Liver (tissue), 3 donors: ENCODE measurements at regions not wholly inside any gene's neighbourhood (a gene's known extent, or its start where the extent isn't known, plus 50 kb on each side); places are given as distances from the start of the nearest gene placed in this dataset.

Source experiments
- ATF3 ChIP-seq: IDR thresholded peaks from 2 replicates; pipeline ENCODE4 v1.6.1; 2016; ENCODE audit warnings: antibody characterized with exemption
- FOXA1 ChIP-seq: IDR thresholded peaks from 2 replicates; pipeline ENCODE4 v1.6.1; 2016; ENCODE audit warnings: antibody characterized with exemption
- HNF4G ChIP-seq: IDR thresholded peaks from 2 replicates; pipeline ENCODE4 v1.6.1; 2016; ENCODE audit warnings: antibody characterized with exemption
- JUND ChIP-seq, 2 donors: IDR thresholded peaks; 2 replicates each; pipeline ENCODE4 v1.6.1; 2016; ENCODE audit warnings: antibody characterized with exemption in 2 of 2
- NR2F2 ChIP-seq: IDR thresholded peaks from 2 replicates; pipeline ENCODE4 v1.6.1; 2016; ENCODE audit warnings: antibody characterized with exemption
- RAD21 ChIP-seq, 2 donors: IDR thresholded peaks; 2 replicates each; pipeline ENCODE4 v1.6.1; 2016; ENCODE audit warnings: antibody characterized with exemption in 2 of 2, mild to moderate bottlenecking in 2 of 2
- SP1 ChIP-seq: IDR thresholded peaks from 2 replicates; pipeline ENCODE4 v1.6.1; 2018; ENCODE audit warnings: antibody characterized with exemption, mild to moderate bottlenecking
- TAF1 ChIP-seq: conservative IDR thresholded peaks from 2 replicates; pipeline ENCODE4 v1.6.1; 2016; ENCODE audit warnings: antibody characterized with exemption, mild to moderate bottlenecking
- YY1 ChIP-seq: IDR thresholded peaks from 2 replicates; pipeline ENCODE4 v1.6.1; 2016; ENCODE audit warnings: antibody characterized with exemption, mild to moderate bottlenecking
- ZBTB33 ChIP-seq: IDR thresholded peaks from 2 replicates; pipeline ENCODE4 v1.6.1; 2016; ENCODE audit warnings: antibody characterized with exemption
- TF ChIP-seq, protein P1 (sequence below): fragments of 150-350 bp; IDR thresholded peaks from 2 replicates; pipeline ENCODE4 v1.5.1; 2017; ENCODE audit warnings: improper control_type of control experiment, low read depth, low read length; ENCODE audit not compliant: missing input control
- TF ChIP-seq, protein P2 (sequence below): IDR thresholded peaks from 2 replicates; pipeline ENCODE4 v1.6.1; 2016; ENCODE audit warnings: antibody characterized with exemption, mild to moderate bottlenecking
- TF ChIP-seq, protein P3 (sequence below): IDR thresholded peaks from 2 replicates; pipeline ENCODE4 v1.6.1; 2016; ENCODE audit warnings: antibody characterized with exemption
- donor health status: healthy.
- donor health status: healthy.

DNA sequence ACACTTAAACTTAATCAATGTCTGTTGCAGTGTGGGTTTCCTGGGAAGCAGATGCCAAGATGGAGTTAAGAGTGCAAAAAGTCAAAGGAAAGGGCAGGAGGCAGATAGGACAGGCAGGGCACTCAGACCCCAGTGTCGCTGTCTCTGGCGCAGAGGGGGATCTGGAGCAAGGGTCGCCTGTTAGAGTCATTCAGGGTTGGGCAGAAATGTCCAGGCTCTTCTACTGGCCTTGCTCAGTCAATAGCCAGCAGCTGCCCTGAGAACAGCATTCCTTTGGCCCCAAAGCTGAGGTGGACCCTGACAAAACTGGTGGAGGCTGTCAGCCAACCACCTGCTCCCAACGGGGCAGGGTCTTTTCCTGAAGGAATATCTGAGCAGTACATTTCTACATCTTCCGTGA, 97.1 kb upstream of the SLC66A3 start:
- TF ChIP-seq, protein P1, sequence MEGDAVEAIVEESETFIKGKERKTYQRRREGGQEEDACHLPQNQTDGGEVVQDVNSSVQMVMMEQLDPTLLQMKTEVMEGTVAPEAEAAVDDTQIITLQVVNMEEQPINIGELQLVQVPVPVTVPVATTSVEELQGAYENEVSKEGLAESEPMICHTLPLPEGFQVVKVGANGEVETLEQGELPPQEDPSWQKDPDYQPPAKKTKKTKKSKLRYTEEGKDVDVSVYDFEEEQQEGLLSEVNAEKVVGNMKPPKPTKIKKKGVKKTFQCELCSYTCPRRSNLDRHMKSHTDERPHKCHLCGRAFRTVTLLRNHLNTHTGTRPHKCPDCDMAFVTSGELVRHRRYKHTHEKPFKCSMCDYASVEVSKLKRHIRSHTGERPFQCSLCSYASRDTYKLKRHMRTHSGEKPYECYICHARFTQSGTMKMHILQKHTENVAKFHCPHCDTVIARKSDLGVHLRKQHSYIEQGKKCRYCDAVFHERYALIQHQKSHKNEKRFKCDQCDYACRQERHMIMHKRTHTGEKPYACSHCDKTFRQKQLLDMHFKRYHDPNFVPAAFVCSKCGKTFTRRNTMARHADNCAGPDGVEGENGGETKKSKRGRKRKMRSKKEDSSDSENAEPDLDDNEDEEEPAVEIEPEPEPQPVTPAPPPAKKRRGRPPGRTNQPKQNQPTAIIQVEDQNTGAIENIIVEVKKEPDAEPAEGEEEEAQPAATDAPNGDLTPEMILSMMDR, result no peak
- TF ChIP-seq, protein P2, sequence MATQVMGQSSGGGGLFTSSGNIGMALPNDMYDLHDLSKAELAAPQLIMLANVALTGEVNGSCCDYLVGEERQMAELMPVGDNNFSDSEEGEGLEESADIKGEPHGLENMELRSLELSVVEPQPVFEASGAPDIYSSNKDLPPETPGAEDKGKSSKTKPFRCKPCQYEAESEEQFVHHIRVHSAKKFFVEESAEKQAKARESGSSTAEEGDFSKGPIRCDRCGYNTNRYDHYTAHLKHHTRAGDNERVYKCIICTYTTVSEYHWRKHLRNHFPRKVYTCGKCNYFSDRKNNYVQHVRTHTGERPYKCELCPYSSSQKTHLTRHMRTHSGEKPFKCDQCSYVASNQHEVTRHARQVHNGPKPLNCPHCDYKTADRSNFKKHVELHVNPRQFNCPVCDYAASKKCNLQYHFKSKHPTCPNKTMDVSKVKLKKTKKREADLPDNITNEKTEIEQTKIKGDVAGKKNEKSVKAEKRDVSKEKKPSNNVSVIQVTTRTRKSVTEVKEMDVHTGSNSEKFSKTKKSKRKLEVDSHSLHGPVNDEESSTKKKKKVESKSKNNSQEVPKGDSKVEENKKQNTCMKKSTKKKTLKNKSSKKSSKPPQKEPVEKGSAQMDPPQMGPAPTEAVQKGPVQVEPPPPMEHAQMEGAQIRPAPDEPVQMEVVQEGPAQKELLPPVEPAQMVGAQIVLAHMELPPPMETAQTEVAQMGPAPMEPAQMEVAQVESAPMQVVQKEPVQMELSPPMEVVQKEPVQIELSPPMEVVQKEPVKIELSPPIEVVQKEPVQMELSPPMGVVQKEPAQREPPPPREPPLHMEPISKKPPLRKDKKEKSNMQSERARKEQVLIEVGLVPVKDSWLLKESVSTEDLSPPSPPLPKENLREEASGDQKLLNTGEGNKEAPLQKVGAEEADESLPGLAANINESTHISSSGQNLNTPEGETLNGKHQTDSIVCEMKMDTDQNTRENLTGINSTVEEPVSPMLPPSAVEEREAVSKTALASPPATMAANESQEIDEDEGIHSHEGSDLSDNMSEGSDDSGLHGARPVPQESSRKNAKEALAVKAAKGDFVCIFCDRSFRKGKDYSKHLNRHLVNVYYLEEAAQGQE, result no peak
- TF ChIP-seq ZBTB33, result no peak
- no peak for TF ChIP-seq YY1
- TF ChIP-seq NR2F2, result no peak
- no peak for TF ChIP-seq JUND (IDR thresholded peaks at IDR 0.05)
- TF ChIP-seq, protein P3, sequence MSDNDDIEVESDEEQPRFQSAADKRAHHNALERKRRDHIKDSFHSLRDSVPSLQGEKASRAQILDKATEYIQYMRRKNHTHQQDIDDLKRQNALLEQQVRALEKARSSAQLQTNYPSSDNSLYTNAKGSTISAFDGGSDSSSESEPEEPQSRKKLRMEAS, result no peak
- TF ChIP-seq RAD21 (IDR thresholded peaks at IDR 0.05), result no peak
- TF ChIP-seq TAF1, result no peak
- TF ChIP-seq HNF4G, result no peak
- TF ChIP-seq ATF3, result no peak
- TF ChIP-seq FOXA1, result no peak
- TF ChIP-seq SP1, result no peak
